GM18868 (cell line): ENCODE measurements at regions not wholly inside any gene's neighbourhood (a gene's known extent, or its start where the extent isn't known, plus 50 kb on each side); places are given as distances from the start of the nearest gene placed in this dataset.

ENCODE experiments used
- ATAC-seq: cut with Tn5 transposase; IDR thresholded peaks from one replicate; pipeline ENCODE4 v1.9.1; 2021; ENCODE audit warnings: mild to moderate bottlenecking, moderate library complexity; ENCODE audit not compliant: unreplicated experiment

GRCh38 chr6:9499709-9500108 lies 915.2 kb downstream of the TFAP2A start:
- ATAC-seq: no peak

DNA sequence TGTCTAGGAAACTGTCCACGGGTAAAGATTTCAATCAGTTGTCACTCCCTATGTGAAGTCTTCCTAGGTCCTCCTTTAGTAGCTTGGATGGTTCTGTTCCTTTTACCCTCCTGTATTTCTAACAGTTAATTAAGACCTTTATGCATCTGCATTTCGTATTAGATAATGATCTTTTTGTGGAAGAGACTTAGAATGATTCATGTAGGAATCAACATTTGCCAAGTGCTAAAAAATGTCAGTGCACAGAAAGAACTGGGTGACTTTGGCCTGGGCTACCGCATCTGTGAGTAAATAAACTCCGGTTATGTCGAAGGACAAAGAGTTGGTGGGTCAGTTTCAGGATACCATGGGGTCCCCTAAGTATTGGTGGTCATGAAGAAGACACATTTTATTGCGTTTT lies 918.0 kb downstream of the TFAP2A start:
- ATAC-seq: no peak

DNA sequence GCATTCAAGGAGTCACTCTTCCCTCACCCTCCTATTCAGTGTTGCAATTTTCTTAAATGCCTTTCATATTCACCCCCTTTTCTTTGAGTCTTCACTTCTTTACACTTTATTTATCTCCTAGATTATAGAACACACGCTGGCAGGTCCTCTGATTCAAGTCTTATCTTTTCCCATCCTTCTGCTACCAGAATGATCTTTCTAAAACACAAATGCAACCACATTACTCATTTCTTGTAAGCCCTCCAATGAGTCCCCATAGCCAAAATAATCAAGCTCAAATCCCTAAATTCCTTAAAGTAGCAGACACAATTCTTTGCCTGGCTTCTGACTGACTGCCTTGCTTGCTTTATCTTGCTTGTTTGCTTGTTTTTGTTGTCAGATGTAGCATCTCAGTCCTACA lies 920.0 kb downstream of the TFAP2A start:
- ATAC-seq: no peak

DNA sequence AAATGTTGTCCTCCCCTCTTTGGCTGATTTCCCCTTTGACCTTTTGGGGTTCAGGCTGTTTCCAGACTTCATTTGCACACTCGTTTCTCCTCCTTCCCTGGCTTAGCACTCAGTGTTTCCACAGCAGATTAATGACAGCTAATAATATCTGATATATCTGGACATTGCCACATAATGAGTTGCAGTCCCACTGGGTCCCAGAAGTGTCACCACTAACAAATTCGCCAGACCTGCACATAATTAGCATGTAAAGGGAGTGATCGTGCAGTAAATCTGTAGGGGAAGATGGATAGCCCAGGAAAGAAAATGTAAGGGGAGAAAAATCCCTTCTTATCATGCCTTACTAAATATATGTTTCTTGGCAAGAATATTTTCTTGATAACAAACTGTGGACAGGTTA lies 922.1 kb downstream of the TFAP2A start:
- no peak for ATAC-seq

DNA sequence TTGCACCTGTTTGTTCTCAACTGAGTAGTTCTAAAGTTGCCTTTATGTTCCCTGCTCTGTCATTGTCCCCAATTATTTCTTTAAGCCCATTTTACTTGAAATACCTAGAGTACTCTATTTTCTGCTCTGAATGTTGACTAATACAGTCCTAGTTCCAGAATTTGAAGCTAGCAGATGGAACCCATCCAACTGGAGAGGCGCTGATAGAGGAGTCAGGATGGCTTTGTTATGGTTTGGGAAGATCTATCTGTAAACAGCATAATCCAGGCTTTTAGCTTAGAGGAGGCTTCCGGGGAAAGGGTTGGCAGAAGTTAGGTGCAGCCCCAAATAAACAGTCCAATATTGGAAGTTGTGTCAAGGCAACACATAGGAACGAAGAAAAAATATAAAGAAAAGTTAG lies 927.7 kb downstream of the TFAP2A start:
- no peak for ATAC-seq

- ATAC-seq: no peak
Measured at GRCh38 chr6:9485992-9486391, 928.9 kb downstream of the TFAP2A start.

DNA sequence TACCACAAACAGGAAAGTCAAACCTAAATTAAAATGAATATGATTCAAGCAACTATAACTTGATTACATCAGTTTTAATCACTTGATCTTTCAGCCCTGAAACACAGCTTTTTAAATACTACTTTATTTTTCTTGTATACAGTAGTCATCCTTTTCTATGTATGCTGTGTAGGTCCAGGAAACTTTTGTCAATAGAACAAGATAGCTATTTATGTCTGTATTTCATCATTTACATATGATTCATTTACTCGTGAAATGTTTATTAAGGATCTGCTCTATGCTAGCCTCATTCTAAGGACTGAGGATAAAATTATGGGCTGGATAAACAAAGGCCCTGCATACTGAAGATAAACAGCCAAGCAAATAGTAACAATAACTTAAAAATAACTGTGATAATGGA lies 930.2 kb downstream of the TFAP2A start:
- ATAC-seq: no peak

DNA sequence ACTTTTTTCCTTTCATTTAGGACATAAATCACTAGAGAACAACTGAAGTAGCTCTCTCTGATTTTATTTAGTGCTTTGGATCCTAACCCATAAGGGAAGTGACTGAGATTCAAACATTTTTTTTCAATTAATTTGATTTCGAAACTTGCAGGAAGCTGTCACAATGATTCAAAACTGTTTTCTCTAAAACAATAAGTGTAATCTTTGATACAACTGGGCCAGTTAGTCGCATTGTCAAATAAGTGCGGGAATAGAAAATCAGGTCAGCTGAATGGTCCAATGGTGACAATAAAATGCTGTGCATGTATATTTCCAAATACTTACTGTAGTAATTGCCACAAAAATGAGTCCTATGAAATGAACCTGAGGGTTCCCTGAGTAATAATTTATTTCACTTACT lies 930.8 kb downstream of the TFAP2A start:
- no peak for ATAC-seq

DNA sequence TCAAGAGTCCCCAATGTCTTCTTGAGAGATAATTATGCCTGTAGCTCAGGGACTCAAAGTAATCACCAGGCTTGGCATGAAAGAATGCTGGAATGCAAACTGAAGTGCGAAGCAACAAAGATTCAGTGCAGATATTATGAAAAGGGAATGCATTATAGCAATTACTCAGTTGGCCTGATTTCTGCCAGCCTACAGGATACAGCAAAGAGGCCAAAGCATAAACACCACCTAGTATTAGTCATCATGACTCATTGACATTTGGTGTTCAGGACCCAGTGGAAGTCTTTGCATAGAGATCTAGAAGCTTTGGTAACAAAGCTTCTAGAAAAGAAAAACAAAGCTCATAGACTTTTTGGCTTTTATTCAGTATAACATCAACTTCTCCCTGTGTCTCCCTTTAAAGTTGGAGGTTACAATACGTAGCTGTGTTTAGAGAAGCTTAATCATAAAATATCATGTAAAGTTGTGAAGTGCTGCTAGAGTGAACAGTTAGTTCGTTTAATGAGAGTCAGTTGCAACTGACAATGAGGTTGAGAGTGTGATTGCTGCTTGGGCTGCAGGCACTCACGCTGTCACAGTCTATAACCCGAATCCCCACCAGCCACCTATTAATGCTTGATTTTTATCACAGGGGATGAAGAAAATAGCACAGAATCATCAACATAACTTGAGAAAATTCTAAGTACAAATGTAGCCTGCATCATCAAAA lies 932.7 kb downstream of the TFAP2A start:
- ATAC-seq: peak; percentile 88

DNA sequence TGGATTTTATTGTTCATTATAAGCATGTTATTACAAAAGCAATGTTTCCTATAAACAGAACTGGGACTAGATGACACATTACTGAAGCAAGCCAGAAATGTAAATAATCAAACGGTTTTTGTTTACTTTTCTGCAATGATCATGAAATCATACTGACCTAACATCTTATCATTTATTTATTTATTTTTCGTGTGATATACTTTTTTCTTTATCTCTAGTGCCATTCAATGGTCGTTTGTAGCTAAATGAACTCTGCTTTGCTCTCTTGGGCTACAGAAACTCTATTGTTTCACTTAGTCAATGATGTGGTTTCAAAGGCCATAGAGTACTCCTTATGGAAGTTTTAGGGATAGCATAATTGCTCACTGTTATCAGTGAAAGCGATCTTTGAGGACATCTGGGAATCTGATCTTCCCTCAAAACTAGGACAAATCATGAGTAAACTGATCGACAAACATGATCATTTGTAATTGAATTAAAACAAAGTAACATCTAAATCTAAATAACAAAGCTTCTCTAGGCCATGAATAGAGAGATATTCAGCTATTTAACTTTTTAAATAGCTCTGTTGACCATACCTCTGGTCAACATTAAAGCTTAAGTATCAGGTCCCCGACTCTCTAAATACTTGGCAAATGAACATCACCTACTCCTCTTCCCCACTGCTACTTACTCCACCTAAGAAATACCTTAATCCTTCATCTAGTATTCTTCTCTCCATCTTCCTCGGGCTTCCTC lies 933.4 kb downstream of the TFAP2A start:
- no peak for ATAC-seq

- ATAC-seq: no peak
Measured at GRCh38 chr6:9468277-9468676, 946.6 kb downstream of the TFAP2A start.

- no peak for ATAC-seq
Measured at GRCh38 chr6:9467741-9468140, 947.1 kb downstream of the TFAP2A start.

GRCh38 chr6:9464583-9464982 lies 950.3 kb downstream of the TFAP2A start:
- ATAC-seq: no peak

- no peak for ATAC-seq
Measured at GRCh38 chr6:9463311-9463710, 951.6 kb downstream of the TFAP2A start.

- ATAC-seq: no peak
Measured at GRCh38 chr6:9461188-9461587, 953.7 kb downstream of the TFAP2A start.

- no peak for ATAC-seq
Measured at GRCh38 chr6:9458424-9458823, 956.5 kb downstream of the TFAP2A start.

GRCh38 chr6:9455864-9456658 lies 958.8 kb downstream of the TFAP2A start:
- peak; percentile 71 for ATAC-seq

- no peak for ATAC-seq
Measured at GRCh38 chr6:9439621-9440330, 975.1 kb downstream of the TFAP2A start.

DNA sequence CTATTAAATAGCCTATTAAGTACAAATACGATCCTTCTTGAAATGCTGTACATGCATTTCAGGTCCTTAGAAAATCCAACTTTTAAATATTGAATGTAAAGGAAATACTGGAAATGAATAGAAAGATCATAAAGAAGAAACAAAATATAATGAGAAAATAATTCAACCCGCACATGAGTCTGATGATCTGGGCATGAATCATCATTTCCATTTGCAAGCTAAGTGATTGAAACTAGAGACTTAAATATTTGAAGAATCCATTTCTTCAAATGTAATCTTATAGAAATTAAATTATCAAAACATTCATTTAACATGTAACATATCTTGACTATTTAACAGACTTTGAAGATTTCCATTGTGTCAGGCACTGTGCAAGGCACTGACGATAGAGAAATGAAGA lies 977.0 kb downstream of the TFAP2A start:
- ATAC-seq: no peak

DNA sequence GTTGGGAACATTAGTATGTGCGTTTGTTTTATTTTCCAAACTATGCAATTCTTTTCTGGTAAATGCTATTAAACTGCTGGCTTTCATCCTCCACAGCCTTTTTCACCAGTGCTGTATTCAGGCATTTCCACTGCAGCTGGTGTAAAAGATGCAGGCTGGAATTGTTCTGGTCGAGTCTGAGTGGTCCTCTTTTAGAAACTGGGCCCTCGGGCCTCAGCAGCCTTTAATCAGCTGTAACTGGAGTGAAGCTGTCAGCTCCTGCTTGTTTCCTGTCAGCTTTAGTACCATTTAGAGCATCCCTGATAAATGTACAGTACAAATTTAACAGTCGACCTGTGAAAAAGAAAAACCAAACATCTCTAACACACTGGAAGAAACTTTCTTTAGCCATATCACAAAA lies 979.6 kb downstream of the TFAP2A start:
- ATAC-seq: no peak

DNA sequence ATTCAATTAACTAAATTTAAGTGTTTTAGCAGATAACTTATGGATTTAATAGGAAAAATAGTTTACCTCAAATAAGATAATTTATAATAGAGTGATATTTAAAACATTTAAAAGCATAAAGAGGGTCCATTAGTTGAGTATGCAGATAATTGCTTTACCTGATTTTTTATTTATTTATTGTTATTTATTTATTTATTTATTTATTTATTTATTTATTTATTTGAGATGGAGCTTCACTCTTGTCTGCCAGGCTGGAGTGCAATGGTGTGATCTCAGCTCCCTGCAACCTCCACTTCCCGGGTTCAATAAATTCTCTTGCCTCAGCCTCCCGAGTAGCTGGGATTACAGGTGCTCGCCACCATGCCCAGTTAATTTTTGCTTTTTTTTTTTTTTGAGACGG lies 982.9 kb downstream of the TFAP2A start:
- no peak for ATAC-seq
